ENCODE measurements at regions not wholly inside any gene's neighbourhood (a gene's known extent, or its start where the extent isn't known, plus 50 kb on each side); places are given as distances from the start of the nearest gene placed in this dataset.

DNA sequence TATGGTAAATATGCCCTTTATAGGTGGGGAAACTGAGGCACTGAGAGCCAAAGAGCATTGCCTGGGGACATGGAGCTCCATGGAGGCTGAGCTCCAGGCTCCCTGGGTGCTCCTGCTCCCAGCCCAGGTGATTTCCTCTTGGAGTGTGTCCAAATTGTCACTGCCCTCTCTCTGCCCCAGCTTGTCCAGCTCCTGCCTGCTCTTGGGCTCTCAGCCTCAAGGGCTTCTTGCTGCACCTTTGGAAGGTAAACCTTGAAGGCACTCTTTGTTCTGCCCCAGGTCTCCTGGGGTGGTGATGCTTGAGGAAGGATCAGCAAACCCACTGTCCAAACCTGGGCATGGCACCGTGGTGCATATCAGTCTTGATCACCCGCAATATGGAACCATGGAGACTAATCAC is 166.1 kb downstream of the RPS24 start:
- intact Hi-C loops (cut with DNase I), result no loop called here
- Histone ChIP-seq H3K4me1 (no peaks in the 10 kb centered on the region), H3K27ac (no peak overlapping the region), H3K36me3 (no peaks in the 10 kb centered on the region), H3K4me3 (no peak overlapping the region), H3K27me3 (no peaks in the 10 kb centered on the region), H3K9me3 (no peaks in the 10 kb centered on the region)
- 52% methylated on average over 2 of the region's 2 CpGs for WGBS (ENCODE audit: insufficient coverage, low coverage, low lambda C conversion rate, missing lambda C conversion rate)
- DNase-seq (no peak), ATAC-seq (no peak)
- TF ChIP-seq, protein P1, sequence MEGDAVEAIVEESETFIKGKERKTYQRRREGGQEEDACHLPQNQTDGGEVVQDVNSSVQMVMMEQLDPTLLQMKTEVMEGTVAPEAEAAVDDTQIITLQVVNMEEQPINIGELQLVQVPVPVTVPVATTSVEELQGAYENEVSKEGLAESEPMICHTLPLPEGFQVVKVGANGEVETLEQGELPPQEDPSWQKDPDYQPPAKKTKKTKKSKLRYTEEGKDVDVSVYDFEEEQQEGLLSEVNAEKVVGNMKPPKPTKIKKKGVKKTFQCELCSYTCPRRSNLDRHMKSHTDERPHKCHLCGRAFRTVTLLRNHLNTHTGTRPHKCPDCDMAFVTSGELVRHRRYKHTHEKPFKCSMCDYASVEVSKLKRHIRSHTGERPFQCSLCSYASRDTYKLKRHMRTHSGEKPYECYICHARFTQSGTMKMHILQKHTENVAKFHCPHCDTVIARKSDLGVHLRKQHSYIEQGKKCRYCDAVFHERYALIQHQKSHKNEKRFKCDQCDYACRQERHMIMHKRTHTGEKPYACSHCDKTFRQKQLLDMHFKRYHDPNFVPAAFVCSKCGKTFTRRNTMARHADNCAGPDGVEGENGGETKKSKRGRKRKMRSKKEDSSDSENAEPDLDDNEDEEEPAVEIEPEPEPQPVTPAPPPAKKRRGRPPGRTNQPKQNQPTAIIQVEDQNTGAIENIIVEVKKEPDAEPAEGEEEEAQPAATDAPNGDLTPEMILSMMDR (IDR thresholded peaks at IDR 0.05), result no peak
- TF ChIP-seq POLR2A (IDR thresholded peaks at IDR 0.05), result no peak

DNA sequence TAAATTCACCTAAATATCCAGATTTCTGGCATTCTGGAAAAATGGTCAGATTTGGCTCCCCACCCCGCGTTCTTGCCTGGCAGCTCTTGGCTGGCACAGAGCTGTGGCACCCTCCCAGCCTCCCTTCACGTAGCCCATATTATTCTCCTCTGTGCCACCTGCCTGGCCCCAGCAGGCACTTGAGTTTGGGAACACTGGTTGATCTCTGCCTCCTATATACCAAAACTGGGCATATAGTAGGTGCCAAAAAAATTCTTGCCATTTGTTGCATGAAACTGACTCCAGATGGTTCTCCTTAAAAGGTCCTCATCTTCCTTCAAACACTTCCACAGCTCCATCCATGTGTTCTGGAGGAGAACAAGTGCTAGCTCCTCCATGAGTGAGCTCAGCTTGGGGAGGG is 167.0 kb downstream of the RPS24 start:
- 61% methylated on average over 2 of the region's 3 CpGs for WGBS (ENCODE audit: insufficient coverage, low coverage, low lambda C conversion rate, missing lambda C conversion rate)
- ATAC-seq (no peak), DNase-seq (no peak)
- Histone ChIP-seq H3K27me3 (no peaks in the 10 kb centered on the region), H3K9me3 (no peaks in the 10 kb centered on the region), H3K4me1 (no peaks in the 10 kb centered on the region), H3K4me3 (no peak overlapping the region), H3K27ac (no peak overlapping the region), H3K36me3 (no peaks in the 10 kb centered on the region)
- intact Hi-C loops (cut with DNase I), result no loop called here
- no peak for TF ChIP-seq POLR2A (IDR thresholded peaks at IDR 0.05)
- TF ChIP-seq, protein P1 (IDR thresholded peaks at IDR 0.05), result no peak

DNA sequence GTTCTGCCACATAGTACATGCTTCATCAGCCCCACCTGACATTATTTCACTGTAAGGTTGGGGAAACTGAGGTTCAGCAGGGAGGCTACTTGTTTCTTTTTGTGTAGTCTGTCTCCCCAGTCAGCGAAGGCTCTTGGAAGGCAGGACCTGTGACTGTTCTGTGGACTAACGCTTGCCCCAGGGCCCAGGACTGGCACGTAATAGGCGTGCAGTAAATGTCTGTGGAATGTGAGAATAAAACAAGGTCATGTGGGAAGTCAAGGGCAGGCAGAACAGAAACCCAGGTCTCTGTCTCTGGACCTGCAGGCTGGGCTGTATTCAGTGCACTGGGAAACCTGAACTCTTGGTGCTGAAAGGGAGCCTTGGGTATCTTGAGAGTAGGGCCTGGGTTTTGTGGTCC is 168.7 kb downstream of the RPS24 start:
- TF ChIP-seq POLR2A (IDR thresholded peaks at IDR 0.05), result no peak
- Histone ChIP-seq H3K27me3 (no peaks in the 10 kb centered on the region), H3K4me3 (no peak overlapping the region), H3K36me3 (no peaks in the 10 kb centered on the region), H3K4me1 (no peaks in the 10 kb centered on the region), H3K27ac (no peak overlapping the region), H3K9me3 (no peaks in the 10 kb centered on the region)
- no peak for ATAC-seq
- no peak for DNase-seq
- WGBS (ENCODE audit: insufficient coverage, low coverage, low lambda C conversion rate, missing lambda C conversion rate), result 90% methylated on average over 3 of the region's 4 CpGs
- intact Hi-C loops (cut with DNase I), result no loop called here

DNA sequence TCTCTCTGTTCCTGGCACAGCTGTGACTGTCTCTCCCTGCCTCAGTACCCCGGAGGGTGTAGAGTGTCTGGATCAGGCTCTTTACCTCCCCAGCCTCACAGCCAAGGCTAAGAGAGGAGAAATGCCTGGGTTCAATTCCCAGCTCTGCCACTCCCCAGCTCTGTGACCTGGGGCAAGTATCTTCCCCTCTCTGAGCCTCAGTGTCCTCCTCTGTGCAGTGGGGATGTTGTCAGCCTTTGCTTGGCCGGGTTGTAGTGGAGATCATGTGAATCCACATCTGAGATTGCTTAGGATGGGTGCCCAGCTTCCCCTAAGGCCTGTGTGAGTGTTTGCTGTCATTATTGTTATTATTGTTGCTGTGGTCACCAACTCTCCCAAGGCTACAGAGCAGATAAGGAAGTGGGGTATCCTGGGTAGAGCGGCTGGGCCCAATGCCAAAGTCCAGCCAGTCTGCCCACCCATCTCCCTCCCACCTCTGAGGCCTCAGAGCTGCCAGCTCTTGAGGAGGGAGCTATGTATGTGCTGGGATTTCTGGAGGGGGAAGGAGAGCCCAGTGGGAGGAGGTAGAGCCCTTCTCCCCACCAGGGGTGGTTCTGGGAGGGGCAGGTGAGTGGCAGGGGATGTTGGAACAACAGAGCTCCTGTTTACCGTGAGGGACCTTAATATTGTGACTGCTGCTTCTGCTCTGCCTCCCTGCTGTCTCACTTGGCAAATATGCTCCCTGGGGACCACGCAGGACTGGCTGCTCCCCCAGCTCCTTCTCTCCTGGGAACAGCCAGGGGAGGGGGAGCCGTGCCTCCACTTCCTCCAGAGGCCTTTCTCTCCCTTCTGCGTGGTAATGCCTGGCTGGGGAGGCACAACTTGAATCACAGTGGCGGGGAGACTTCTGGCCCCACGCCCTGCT is 170.5 kb downstream of the RPS24 start:
- Histone ChIP-seq H3K27me3 (no peaks in the 10 kb centered on the region), H3K4me3 (no peak overlapping the region), H3K9me3 (no peaks in the 10 kb centered on the region), H3K36me3 (no peaks in the 10 kb centered on the region), H3K4me1 (no peaks in the 10 kb centered on the region), H3K27ac (no peak overlapping the region)
- 50% methylated on average over 2 of the region's 9 CpGs for WGBS (ENCODE audit: insufficient coverage, low coverage, low lambda C conversion rate, missing lambda C conversion rate)
- intact Hi-C loops (cut with DNase I), result no loop called here
- peak in 1 of 4 donors; percentile 42 for ATAC-seq
- no peak for DNase-seq
- no peak for TF ChIP-seq POLR2A (IDR thresholded peaks at IDR 0.05)
- TF ChIP-seq, protein P1 (IDR thresholded peaks at IDR 0.05), result no peak

DNA sequence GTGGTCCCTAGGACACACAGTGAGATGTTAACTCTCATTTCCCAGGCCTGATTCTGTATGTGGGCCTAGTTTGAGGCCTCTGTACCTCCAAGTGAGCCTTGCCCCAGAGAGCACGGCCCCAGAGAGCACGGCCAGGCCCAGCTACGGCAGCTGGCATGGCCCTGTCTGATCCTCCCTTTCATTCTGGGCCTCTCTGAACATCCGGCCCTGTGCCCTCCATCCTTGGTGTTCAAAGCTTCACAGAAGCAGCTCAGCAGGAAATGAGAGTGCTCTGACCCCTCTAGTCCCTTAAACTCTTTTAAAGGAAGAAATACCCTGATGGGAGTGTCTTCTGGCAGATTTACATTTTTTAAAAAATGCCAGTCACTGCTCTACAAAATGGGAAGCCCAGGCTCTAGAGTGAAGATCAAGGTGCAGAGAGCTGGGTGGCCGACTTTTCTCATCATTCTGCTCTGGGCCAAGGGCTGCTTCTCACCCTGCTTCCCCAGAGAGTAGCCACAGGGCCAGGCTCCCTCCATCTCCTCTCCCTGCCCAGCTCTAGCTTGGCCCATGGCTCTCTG is 171.9 kb downstream of the RPS24 start:
- Histone ChIP-seq H3K36me3 (no peaks in the 10 kb centered on the region), H3K9me3 (no peaks in the 10 kb centered on the region), H3K4me3 (no peak overlapping the region), H3K27me3 (no peaks in the 10 kb centered on the region), H3K27ac (no peak overlapping the region), H3K4me1 (no peaks in the 10 kb centered on the region)
- TF ChIP-seq, protein P1 (IDR thresholded peaks at IDR 0.05), result no peak
- TF ChIP-seq POLR2A (IDR thresholded peaks at IDR 0.05), result no peak
- DNase-seq (no peak), ATAC-seq (no peak)
- 60% methylated on average over 1 of the region's 5 CpGs for WGBS (ENCODE audit: insufficient coverage, low coverage, low lambda C conversion rate, missing lambda C conversion rate)
- intact Hi-C loops (cut with DNase I), result no loop called here

Data from right lobe of liver (tissue), 6 donors.